Heart left ventricle (tissue), 16 donors: ENCODE measurements at regions not wholly inside any gene's neighbourhood (a gene's known extent, or its start where the extent isn't known, plus 50 kb on each side); places are given as distances from the start of the nearest gene placed in this dataset.
A peak's percentile ranks its signal among the peaks of the same experiment; 100 is the strongest.

ENCODE experiments used
- ATAC-seq, 4 donors: fragments of 200-7000 bp; cut with Tn5 transposase; one replicate each; pipeline ENCODE4 v1.9.1; 2020 to 2022; ENCODE audit warnings: moderate library complexity in 4 of 4, mild to moderate bottlenecking in 3 of 4, moderate number of reproducible peaks in 1 of 4
- DNase-seq, 5 donors: peaks; one replicate each; pipeline ENCODE4 v3.0.0-alpha.2; 2020
- H3K27ac ChIP-seq, 12 donors: fragments of 200-600 bp; sonication (generic) in 4 of 12; one replicate each; pipeline versions ENCODE4 v1.5.0 to v1.8.0; 2016 to 2022; ENCODE audit warnings: mild to moderate bottlenecking in 2 of 12
- H3K27me3 ChIP-seq, 9 donors: fragments of 200-600 bp; sonication (generic) in 2 of 9; one replicate each; pipeline versions ENCODE4 v1.5.1 to v1.8.0; 2016 to 2022; ENCODE audit warnings: mild to moderate bottlenecking in 3 of 9
- H3K36me3 ChIP-seq, 9 donors: fragments of 200-600 bp; sonication (generic) in 2 of 9; one replicate each; pipeline versions ENCODE4 v1.5.0 to v1.8.0; 2018 to 2022; ENCODE audit warnings: mild to moderate bottlenecking in 2 of 9
- H3K4me1 ChIP-seq, 12 donors: fragments of 200-600 bp; sonication (generic) in 4 of 12; one replicate each; pipeline versions ENCODE4 v1.5.0 to v1.8.0; 2016 to 2022; ENCODE audit warnings: mild to moderate bottlenecking in 3 of 12
- H3K4me3 ChIP-seq, 12 donors: fragments of 200-600 bp; sonication (generic) in 4 of 12; one replicate each; pipeline versions ENCODE4 v1.5.0 to v1.8.0; 2017 to 2022; ENCODE audit warnings: mild to moderate bottlenecking in 9 of 12, moderate library complexity in 4 of 12
- H3K9me3 ChIP-seq, 12 donors: fragments of 200-600 bp; sonication (generic) in 4 of 12; one replicate each; pipeline versions ENCODE4 v1.5.0 to v1.8.0; 2016 to 2022; ENCODE audit warnings: mild to moderate bottlenecking in 1 of 12
- POLR2A ChIP-seq, 2 donors: fragments of 450-650 bp; IDR thresholded peaks; one replicate each; pipeline ENCODE4 v1.6.1; 2017; ENCODE audit warnings: antibody characterized with exemption in 2 of 2, mild to moderate bottlenecking in 2 of 2, moderate library complexity in 2 of 2
- WGBS, 4 donors: extraction: QIAGEN DNeasy Blood & Tissue Kit in 2 of 4; methylation state at CpG; one replicate each; pipeline versions ENCODE4 v1.1.5 to v1.1.7; 2013 to 2018; 5-methylcytosine and 5-hydroxymethylcytosine counted together
- intact Hi-C, 10 donors: fragments of 100-400 bp; cut with DNase I; formaldehyde crosslinking; loops; one replicate each; pipeline versions ENCODE4 v1.11.1 to v1.14.2; 2022
- TF ChIP-seq, protein P1 (sequence below), 12 donors: fragments of 200-600 bp; sonication (generic) in 4 of 12; IDR thresholded peaks; one replicate each; pipeline versions ENCODE4 v1.5.0 to v1.8.0; 2018 to 2022; ENCODE audit warnings: antibody characterized with exemption in 12 of 12, mild to moderate bottlenecking in 5 of 12
- donor health status: ischemic (EF 13 %, LVEDD 7.1; RV severe dilation, severe dysfunction).
- donor health status: healthy with polysubstance abuse.
- donor health status: DM: no; HTN: yes; CAD: no.
- donor health status: DM: no; HTN: no; CAD: no.
- donor health status: ischemic (EF 25% LVEDD 6.9; RV normal size, moderate dysfunction).
- donor health status: ischemic (EF 25% LVEDD 5.7; RV mildly dilated, moderate dysfunction).
- donor health status: healthy.
- donor health status: DM: yes; HTN: yes; CAD: no.
- donor health status: ischemic (EF 35%, LVEDD 5.7; RV mildly dilated, moderate dysfunction).
- donor health status: nonischemic (EF 11% LVEDD 7.7; RV severe dilation, severe dysfunction).
- donor health status: DM: yes; HTN: yes; CAD: no.
- donor health status: PGD.
- donor health status: ischemic (EF 29% LVEDD 5.4; RV normal size, mild dysfunction).
- donor health status: nonischemic (EF 23%, LVEDD 6.1; RV moderate dilation, normal function).

- Histone ChIP-seq H3K27ac (no peak overlapping the region), H3K4me1 (no peaks in the 10 kb centered on the region), H3K27me3 (no peaks in the 10 kb centered on the region), H3K9me3 (no peaks in the 10 kb centered on the region), H3K36me3 (no peaks in the 10 kb centered on the region), H3K4me3 (no peak overlapping the region)
- DNase-seq, result no peak
- no peak for ATAC-seq
- intact Hi-C loops, result no loop called here
- TF ChIP-seq, protein P1, sequence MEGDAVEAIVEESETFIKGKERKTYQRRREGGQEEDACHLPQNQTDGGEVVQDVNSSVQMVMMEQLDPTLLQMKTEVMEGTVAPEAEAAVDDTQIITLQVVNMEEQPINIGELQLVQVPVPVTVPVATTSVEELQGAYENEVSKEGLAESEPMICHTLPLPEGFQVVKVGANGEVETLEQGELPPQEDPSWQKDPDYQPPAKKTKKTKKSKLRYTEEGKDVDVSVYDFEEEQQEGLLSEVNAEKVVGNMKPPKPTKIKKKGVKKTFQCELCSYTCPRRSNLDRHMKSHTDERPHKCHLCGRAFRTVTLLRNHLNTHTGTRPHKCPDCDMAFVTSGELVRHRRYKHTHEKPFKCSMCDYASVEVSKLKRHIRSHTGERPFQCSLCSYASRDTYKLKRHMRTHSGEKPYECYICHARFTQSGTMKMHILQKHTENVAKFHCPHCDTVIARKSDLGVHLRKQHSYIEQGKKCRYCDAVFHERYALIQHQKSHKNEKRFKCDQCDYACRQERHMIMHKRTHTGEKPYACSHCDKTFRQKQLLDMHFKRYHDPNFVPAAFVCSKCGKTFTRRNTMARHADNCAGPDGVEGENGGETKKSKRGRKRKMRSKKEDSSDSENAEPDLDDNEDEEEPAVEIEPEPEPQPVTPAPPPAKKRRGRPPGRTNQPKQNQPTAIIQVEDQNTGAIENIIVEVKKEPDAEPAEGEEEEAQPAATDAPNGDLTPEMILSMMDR (IDR thresholded peaks at IDR 0.05), result no peak
- TF ChIP-seq POLR2A (IDR thresholded peaks at IDR 0.05), result no peak
These were observed 230.8 kb upstream of the NAV3 start for GRCh38 chr12:77599782-77600467.

- WGBS, 4 donors, result 91 to 98% (median 95%) methylated on average over 3 of the region's 3 CpGs
- no peak for ATAC-seq
- no peak overlapping the region for H3K27ac ChIP-seq
- DNase-seq, result no peak
- no peak overlapping the region for H3K4me3 ChIP-seq
- H3K27me3 ChIP-seq, result no peaks in the 10 kb centered on the region
- intact Hi-C loops, result no loop called here
- H3K4me1 ChIP-seq, result no peaks in the 10 kb centered on the region
- TF ChIP-seq, protein P1 (IDR thresholded peaks at IDR 0.05), result no peak
- no peak for TF ChIP-seq POLR2A (IDR thresholded peaks at IDR 0.05)
- no peaks in the 10 kb centered on the region for H3K36me3 ChIP-seq
- no peaks in the 10 kb centered on the region for H3K9me3 ChIP-seq
These were observed 236.3 kb upstream of the NAV3 start for GRCh38 chr12:77594366-77594765.

DNA sequence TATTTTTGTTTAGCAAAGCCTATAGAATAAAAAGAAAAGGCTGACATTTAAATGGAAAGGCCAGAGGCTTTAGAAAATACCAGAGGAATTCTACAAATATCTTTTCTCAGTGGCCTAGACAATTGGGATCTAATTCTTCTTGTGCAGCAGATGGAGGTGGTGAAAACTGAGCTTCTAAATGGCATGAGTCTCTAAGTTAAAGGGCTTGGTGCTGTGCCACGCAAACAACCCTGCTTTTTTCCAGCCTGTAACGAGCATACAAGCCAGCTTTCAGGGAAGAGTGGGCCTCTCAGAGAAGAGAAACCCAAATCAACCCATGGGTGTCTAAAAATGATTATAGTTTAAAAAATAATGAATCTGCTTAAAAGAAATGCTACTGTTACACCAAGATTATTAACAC, 237.9 kb upstream of the NAV3 start:
- Histone ChIP-seq H3K9me3 (no peaks in the 10 kb centered on the region), H3K27ac (no peak overlapping the region), H3K36me3 (no peaks in the 10 kb centered on the region), H3K4me3 (no peak overlapping the region), H3K4me1 (no peaks in the 10 kb centered on the region), H3K27me3 (no peaks in the 10 kb centered on the region)
- no peak for DNase-seq
- no peak for ATAC-seq
- intact Hi-C loops, result no loop called here
- TF ChIP-seq, protein P1 (IDR thresholded peaks at IDR 0.05), result no peak
- no peak for TF ChIP-seq POLR2A (IDR thresholded peaks at IDR 0.05)
- WGBS, 4 donors, result 71 to 87% (median 73%) methylated on average over 2 of the region's 2 CpGs

DNA sequence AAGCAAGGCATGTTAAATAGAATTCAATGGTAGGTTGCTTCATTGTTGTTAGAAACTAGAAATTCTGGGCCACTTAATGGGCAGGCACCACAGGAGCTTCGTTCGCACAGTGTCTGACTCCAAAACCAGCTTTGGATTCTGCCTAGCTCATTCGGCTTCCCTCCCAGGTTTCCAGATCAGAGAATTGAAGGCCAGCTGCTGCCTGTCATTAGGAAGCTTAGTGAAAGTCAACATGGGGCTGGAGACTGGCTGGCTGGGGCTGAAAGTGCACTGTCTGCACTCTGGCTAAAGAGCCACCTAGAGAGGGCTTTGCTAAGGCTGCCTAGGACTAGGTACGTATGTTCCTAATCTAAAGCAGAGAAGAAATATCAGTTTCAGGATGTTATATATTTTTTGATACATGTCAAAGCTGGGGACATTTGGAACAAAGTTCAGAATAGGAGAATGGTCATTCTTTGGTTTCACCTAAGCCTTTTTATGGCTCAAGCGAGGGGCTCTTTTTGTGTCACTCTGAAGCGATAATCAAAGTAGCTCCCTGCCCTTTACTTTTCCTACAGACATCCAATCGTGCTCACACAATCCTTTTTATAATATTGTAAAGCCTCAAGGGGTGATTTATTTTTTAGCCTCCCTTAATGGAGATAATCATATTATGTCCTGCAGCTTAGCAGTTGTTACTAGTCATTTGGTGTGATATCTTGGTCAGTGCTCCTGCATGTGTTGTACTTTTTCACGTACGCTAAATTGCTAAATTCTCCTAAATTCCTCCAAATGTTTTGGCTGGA, 238.5 kb upstream of the NAV3 start:
- intact Hi-C loops, result no loop called here
- H3K4me3 ChIP-seq, result no peak overlapping the region

More for the DNA sequence above, 238.5 kb upstream of the NAV3 start:
- H3K27me3 ChIP-seq, result no peaks in the 10 kb centered on the region
- no peaks in the 10 kb centered on the region for H3K9me3 ChIP-seq
- WGBS, 4 donors, result 76 to 83% (median 81%) methylated on average over 9 of the region's 9 CpGs
- H3K4me1 ChIP-seq, result no peaks in the 10 kb centered on the region
- peak in 2 of 4 donors; percentile 39 to 51 for ATAC-seq
- H3K27ac ChIP-seq, result no peak overlapping the region
- DNase-seq, result peak in 1 of 5 donors; percentile 17
- TF ChIP-seq POLR2A (IDR thresholded peaks at IDR 0.05), result no peak
- H3K36me3 ChIP-seq, result no peaks in the 10 kb centered on the region
